NCI-H1694 (cell line): ENCODE measurements at regions not wholly inside any gene's neighbourhood (a gene's known extent, or its start where the extent isn't known, plus 50 kb on each side); places are given as distances from the start of the nearest gene placed in this dataset.
A peak's percentile ranks its signal among the peaks of the same experiment; 100 is the strongest.

Experiments used
- DNase-seq: peaks from one replicate; lab custom pipeline; 2025; lab: John Stamatoyannopoulos, UW

- DNase-seq = no peak
Observed at GRCh38 chr5:10173716-10174115, 76.0 kb downstream of the ATPSCKMT start.

- DNase-seq = no peak
Observed at GRCh38 chr5:10172247-10172646, 77.4 kb downstream of the ATPSCKMT start.

- no peak for DNase-seq
Observed at GRCh38 chr5:10169359-10169758, 80.3 kb downstream of the ATPSCKMT start.

GRCh38 chr5:10168254-10168653 lies 81.4 kb downstream of the ATPSCKMT start:
- DNase-seq = no peak

GRCh38 chr5:10167806-10168205 lies 81.9 kb downstream of the ATPSCKMT start:
- DNase-seq = no peak

GRCh38 chr5:10166392-10166791 lies 83.3 kb downstream of the ATPSCKMT start:
- DNase-seq = no peak

GRCh38 chr5:10162468-10162867 lies 87.2 kb downstream of the ATPSCKMT start:
- DNase-seq = no peak

GRCh38 chr5:10161778-10162177 lies 87.9 kb downstream of the ATPSCKMT start:
- no peak for DNase-seq

- no peak for DNase-seq
Observed at GRCh38 chr5:10160241-10160640, 89.4 kb downstream of the ATPSCKMT start.

GRCh38 chr5:10158886-10159285 lies 90.8 kb downstream of the ATPSCKMT start:
- DNase-seq = no peak

GRCh38 chr5:10157085-10157669 lies 92.5 kb downstream of the ATPSCKMT start:
- DNase-seq = no peak

GRCh38 chr5:10155897-10156667 lies 93.6 kb downstream of the ATPSCKMT start:
- DNase-seq = no peak

GRCh38 chr5:10153808-10154537 lies 95.7 kb downstream of the ATPSCKMT start:
- DNase-seq = no peak

GRCh38 chr5:10153394-10153793 lies 96.3 kb downstream of the ATPSCKMT start:
- no peak for DNase-seq

GRCh38 chr5:10151656-10152055 lies 98.0 kb downstream of the ATPSCKMT start:
- DNase-seq = no peak

GRCh38 chr5:10149911-10150310 lies 99.8 kb downstream of the ATPSCKMT start:
- no peak for DNase-seq

- DNase-seq = peak; percentile 50
Observed at GRCh38 chr5:10145923-10146401, 103.7 kb downstream of the ATPSCKMT start.

- no peak for DNase-seq
Observed at GRCh38 chr5:10144040-10144439, 105.6 kb downstream of the ATPSCKMT start.

- no peak for DNase-seq
Observed at GRCh38 chr5:10140195-10140973, 109.3 kb downstream of the ATPSCKMT start.

GRCh38 chr5:10138395-10139057 lies 111.2 kb downstream of the ATPSCKMT start:
- no peak for DNase-seq

GRCh38 chr5:10133830-10134229 lies 115.9 kb downstream of the ATPSCKMT start:
- no peak for DNase-seq

GRCh38 chr5:10130881-10131280 lies 118.8 kb downstream of the ATPSCKMT start:
- no peak for DNase-seq
